ENCODE measurements at regions not wholly inside any gene's neighbourhood (a gene's known extent, or its start where the extent isn't known, plus 50 kb on each side); places are given as distances from the start of the nearest gene placed in this dataset.
"Not testable (repeated sequence)": the region's sequence is repeated elsewhere in the genome, so short reads cannot be mapped to it uniquely, and the experiment has no call there.

GRCh38 chr5:155116456-155117251 is 103.1 kb downstream of the KIF4B start:
- no peak for DNase-seq

GRCh38 chr5:155125551-155126095 is 112.1 kb downstream of the KIF4B start:
- DNase-seq = no peak

GRCh38 chr5:155126573-155126972 is 113.0 kb downstream of the KIF4B start:
- DNase-seq = no peak

GRCh38 chr5:155127552-155127951 is 114.0 kb downstream of the KIF4B start:
- no peak for DNase-seq

- no peak for DNase-seq
Measured at GRCh38 chr5:155128786-155129512, 115.4 kb downstream of the KIF4B start.

- no peak for DNase-seq
Measured at GRCh38 chr5:155129513-155129880, 115.9 kb downstream of the KIF4B start.

GRCh38 chr5:155134130-155134529 is 120.6 kb downstream of the KIF4B start:
- no peak for DNase-seq

GRCh38 chr5:155136216-155136850 is 122.8 kb downstream of the KIF4B start:
- no peak for DNase-seq

GRCh38 chr5:155137683-155138082 is 124.1 kb downstream of the KIF4B start:
- DNase-seq = no peak

GRCh38 chr5:155140646-155141045 is 127.1 kb downstream of the KIF4B start:
- no peak for DNase-seq

GRCh38 chr5:155144956-155145355 is 131.4 kb downstream of the KIF4B start:
- no peak for DNase-seq

GRCh38 chr5:155147222-155147621 is 133.7 kb downstream of the KIF4B start:
- no peak for DNase-seq

GRCh38 chr5:155148694-155149093 is 135.1 kb downstream of the KIF4B start:
- no peak for DNase-seq

- DNase-seq = no peak
Measured at GRCh38 chr5:155150012-155150411, 136.5 kb downstream of the KIF4B start.

- DNase-seq = no peak
Measured at GRCh38 chr5:155154973-155155372, 141.4 kb downstream of the KIF4B start.

GRCh38 chr5:155163084-155163483 is 149.5 kb downstream of the KIF4B start:
- DNase-seq = not testable (repeated sequence)

GRCh38 chr5:155167736-155168135 is 154.2 kb downstream of the KIF4B start:
- DNase-seq = no peak

- no peak for DNase-seq
Measured at GRCh38 chr5:155181542-155181941, 168.0 kb downstream of the KIF4B start.

GRCh38 chr5:155189476-155189875 is 175.9 kb downstream of the KIF4B start:
- DNase-seq = no peak

- no peak for DNase-seq
Measured at GRCh38 chr5:155189981-155190380, 176.4 kb downstream of the KIF4B start.

- DNase-seq = no peak
Measured at GRCh38 chr5:155193029-155193428, 179.5 kb downstream of the KIF4B start.

- no peak for DNase-seq
Measured at GRCh38 chr5:155193483-155194107, 180.0 kb downstream of the KIF4B start.

- DNase-seq = no peak
Measured at GRCh38 chr5:155200608-155201007, 187.1 kb downstream of the KIF4B start.
